UCSD-AML1 (cell line): ENCODE measurements at regions not wholly inside any gene's neighbourhood (a gene's known extent, or its start where the extent isn't known, plus 50 kb on each side); places are given as distances from the start of the nearest gene placed in this dataset.
"Not testable (repeated sequence)": the region's sequence is repeated elsewhere in the genome, so short reads cannot be mapped to it uniquely, and the experiment has no call there.

Experiments used
- DNase-seq: peaks from one replicate; lab custom pipeline; 2025; ENCODE audit not compliant: unreplicated experiment; lab: John Stamatoyannopoulos, UW

GRCh38 chr10:124170631-124171030 lies 77.2 kb upstream of the CHST15 start:
- DNase-seq: no peak

GRCh38 chr10:124168991-124169802 lies 75.8 kb upstream of the CHST15 start:
- DNase-seq: no peak

GRCh38 chr10:124168581-124168980 lies 75.2 kb upstream of the CHST15 start:
- no peak for DNase-seq

GRCh38 chr10:124167925-124168324 lies 74.5 kb upstream of the CHST15 start:
- not testable (repeated sequence) for DNase-seq

GRCh38 chr10:124166431-124167125 lies 73.2 kb upstream of the CHST15 start:
- DNase-seq: no peak

- no peak for DNase-seq
These were observed 72.4 kb upstream of the CHST15 start for GRCh38 chr10:124165827-124166226.

- DNase-seq: no peak
These were observed 71.9 kb upstream of the CHST15 start for GRCh38 chr10:124165311-124165710.

- DNase-seq: no peak
These were observed 70.9 kb upstream of the CHST15 start for GRCh38 chr10:124164264-124164663.

- no peak for DNase-seq
These were observed 69.5 kb upstream of the CHST15 start for GRCh38 chr10:124162774-124163354.

- DNase-seq: no peak
These were observed 68.7 kb upstream of the CHST15 start for GRCh38 chr10:124162136-124162535.

GRCh38 chr10:124161601-124162000 lies 68.2 kb upstream of the CHST15 start:
- no peak for DNase-seq

- DNase-seq: no peak
These were observed 67.7 kb upstream of the CHST15 start for GRCh38 chr10:124160943-124161582.

- DNase-seq: no peak
These were observed 66.8 kb upstream of the CHST15 start for GRCh38 chr10:124160176-124160575.

GRCh38 chr10:124159153-124159552 lies 65.8 kb upstream of the CHST15 start:
- DNase-seq: no peak

- no peak for DNase-seq
These were observed 65.2 kb upstream of the CHST15 start for GRCh38 chr10:124158592-124158991.

- no peak for DNase-seq
These were observed 63.9 kb upstream of the CHST15 start for GRCh38 chr10:124157271-124157681.

- DNase-seq: no peak
These were observed 63.3 kb upstream of the CHST15 start for GRCh38 chr10:124156524-124157260.

GRCh38 chr10:124155781-124156435 lies 62.5 kb upstream of the CHST15 start:
- no peak for DNase-seq

- peak; percentile 32 for DNase-seq
These were observed 59.8 kb upstream of the CHST15 start for GRCh38 chr10:124153023-124153826.
